Bone marrow (tissue), 2 donors: ENCODE measurements at regions not wholly inside any gene's neighbourhood (a gene's known extent, or its start where the extent isn't known, plus 50 kb on each side); places are given as distances from the start of the nearest gene placed in this dataset.

Experiments
- DNase-seq, 2 donors: peaks; one replicate each; lab custom pipeline; 2025; lab: John Stamatoyannopoulos, UW

- no peak for DNase-seq
These were observed 277.8 kb upstream of the SYT1 start for GRCh38 chr12:78586790-78587189.

- DNase-seq, result no peak
These were observed 265.2 kb upstream of the SYT1 start for GRCh38 chr12:78599366-78599765.

- DNase-seq, result no peak
These were observed 264.0 kb upstream of the SYT1 start for GRCh38 chr12:78600541-78600940.

GRCh38 chr12:78611504-78611903 lies 253.1 kb upstream of the SYT1 start:
- DNase-seq, result no peak

GRCh38 chr12:78612190-78612589 lies 252.4 kb upstream of the SYT1 start:
- no peak for DNase-seq

GRCh38 chr12:78617683-78618082 lies 246.9 kb upstream of the SYT1 start:
- no peak for DNase-seq

- DNase-seq, result no peak
These were observed 241.9 kb upstream of the SYT1 start for GRCh38 chr12:78622529-78623195.

- no peak for DNase-seq
These were observed 236.0 kb upstream of the SYT1 start for GRCh38 chr12:78628491-78629100.

GRCh38 chr12:78636231-78636855 lies 228.2 kb upstream of the SYT1 start:
- DNase-seq, result no peak

- no peak for DNase-seq
These were observed 222.6 kb upstream of the SYT1 start for GRCh38 chr12:78641837-78642423.

- no peak for DNase-seq
These were observed 218.6 kb upstream of the SYT1 start for GRCh38 chr12:78645956-78646355.

- no peak for DNase-seq
These were observed 212.8 kb upstream of the SYT1 start for GRCh38 chr12:78651755-78652154.

GRCh38 chr12:78666584-78666983 lies 198.0 kb upstream of the SYT1 start:
- no peak for DNase-seq

GRCh38 chr12:78671295-78671694 lies 193.3 kb upstream of the SYT1 start:
- no peak for DNase-seq

GRCh38 chr12:78672033-78672432 lies 192.5 kb upstream of the SYT1 start:
- no peak for DNase-seq

- DNase-seq, result no peak
These were observed 190.1 kb upstream of the SYT1 start for GRCh38 chr12:78674311-78675090.

- DNase-seq, result no peak
These were observed 184.0 kb upstream of the SYT1 start for GRCh38 chr12:78680596-78680995.

GRCh38 chr12:78683031-78683430 lies 181.5 kb upstream of the SYT1 start:
- no peak for DNase-seq

- no peak for DNase-seq
These were observed 180.9 kb upstream of the SYT1 start for GRCh38 chr12:78683626-78684025.

GRCh38 chr12:78684419-78684818 lies 180.2 kb upstream of the SYT1 start:
- DNase-seq, result no peak

GRCh38 chr12:78695749-78696148 lies 168.8 kb upstream of the SYT1 start:
- DNase-seq, result no peak

- no peak for DNase-seq
These were observed 168.3 kb upstream of the SYT1 start for GRCh38 chr12:78696267-78696666.
